ENCODE measurements at regions not wholly inside any gene's neighbourhood (a gene's known extent, or its start where the extent isn't known, plus 50 kb on each side); places are given as distances from the start of the nearest gene placed in this dataset.
"Not testable (repeated sequence)": the region's sequence is repeated elsewhere in the genome, so short reads cannot be mapped to it uniquely, and the experiment has no call there.

DNA sequence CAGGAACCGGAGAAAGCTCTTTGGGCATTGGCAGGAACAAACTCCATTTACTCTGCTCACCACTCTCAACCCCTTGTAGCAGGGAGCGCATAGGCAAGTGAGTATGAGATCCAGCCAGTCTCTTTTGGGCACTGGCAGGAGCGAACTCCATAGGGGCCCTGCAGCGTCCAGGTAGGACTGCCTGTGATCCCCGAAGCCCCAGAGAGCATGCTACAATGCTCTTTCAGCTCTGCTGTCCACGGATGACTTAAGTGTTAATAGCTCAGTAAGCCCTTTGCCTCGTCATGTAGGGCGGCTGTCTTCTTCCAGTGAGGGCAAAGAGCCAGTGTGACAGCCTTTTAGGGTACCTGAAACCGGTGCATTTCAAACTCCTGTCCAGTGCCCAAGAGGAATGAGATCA is 1525.6 kb upstream of the RAG2 start:
- Mint-ChIP-seq H3K27me3 (peaks cover 35% of the 10 kb centered on the region), H3K4me1 (ENCODE audit: low read depth) (peaks cover under 1% of the 10 kb centered on the region), H3K9me3 (ENCODE audit: low read depth) (no peaks in the 10 kb centered on the region), H3K36me3 (ENCODE audit: insufficient read depth) (no peaks in the 10 kb centered on the region), H3K27ac (no peak overlapping the region), H3K4me3 (ENCODE audit: low read depth) (no peak overlapping the region)
- no peak for TF ChIP-seq CTCF (IDR thresholded peaks at IDR 0.05; ENCODE audit: unreplicated experiment)
- DNase-seq (ENCODE audit: low spot score, unreplicated experiment), result no peak

- not testable (repeated sequence) for H3K36me3 Mint-ChIP-seq (ENCODE audit: insufficient read depth); H3K4me3 Mint-ChIP-seq (ENCODE audit: low read depth); H3K27ac Mint-ChIP-seq; H3K27me3 Mint-ChIP-seq; DNase-seq (ENCODE audit: low spot score, unreplicated experiment)
- Mint-ChIP-seq H3K4me1 (ENCODE audit: low read depth) (peaks cover 11% of the 10 kb centered on the region), H3K9me3 (ENCODE audit: low read depth) (peaks cover 23% of the 10 kb centered on the region)
These were observed 1518.6 kb upstream of the RAG2 start for GRCh38 chr11:38116616-38117015.

DNA sequence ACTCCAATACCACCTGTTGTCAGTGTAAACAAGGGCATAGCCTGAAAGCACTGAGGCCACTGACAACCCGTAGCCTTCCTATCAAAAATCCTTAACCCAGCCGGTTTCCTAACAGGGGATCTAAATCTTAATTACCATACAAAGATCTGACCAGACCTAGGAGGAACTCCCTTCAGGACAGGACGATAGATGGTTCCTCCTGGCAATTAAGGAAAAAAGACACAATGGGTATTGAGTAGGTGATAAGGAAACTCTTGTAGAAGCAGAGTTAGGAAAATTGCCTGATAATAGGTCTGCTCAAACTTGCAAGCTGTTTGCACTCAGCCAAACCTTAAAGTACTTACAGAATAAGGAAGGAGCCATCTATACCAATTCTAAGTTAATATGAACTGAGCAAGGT is 1517.3 kb upstream of the RAG2 start:
- H3K36me3 Mint-ChIP-seq (ENCODE audit: insufficient read depth); DNase-seq (ENCODE audit: low spot score, unreplicated experiment); H3K4me3 Mint-ChIP-seq (ENCODE audit: low read depth); H3K27ac Mint-ChIP-seq; H3K27me3 Mint-ChIP-seq: not testable (repeated sequence)
- Mint-ChIP-seq H3K4me1 (ENCODE audit: low read depth) (peaks cover 11% of the 10 kb centered on the region), H3K9me3 (ENCODE audit: low read depth) (peaks cover 23% of the 10 kb centered on the region)

DNA sequence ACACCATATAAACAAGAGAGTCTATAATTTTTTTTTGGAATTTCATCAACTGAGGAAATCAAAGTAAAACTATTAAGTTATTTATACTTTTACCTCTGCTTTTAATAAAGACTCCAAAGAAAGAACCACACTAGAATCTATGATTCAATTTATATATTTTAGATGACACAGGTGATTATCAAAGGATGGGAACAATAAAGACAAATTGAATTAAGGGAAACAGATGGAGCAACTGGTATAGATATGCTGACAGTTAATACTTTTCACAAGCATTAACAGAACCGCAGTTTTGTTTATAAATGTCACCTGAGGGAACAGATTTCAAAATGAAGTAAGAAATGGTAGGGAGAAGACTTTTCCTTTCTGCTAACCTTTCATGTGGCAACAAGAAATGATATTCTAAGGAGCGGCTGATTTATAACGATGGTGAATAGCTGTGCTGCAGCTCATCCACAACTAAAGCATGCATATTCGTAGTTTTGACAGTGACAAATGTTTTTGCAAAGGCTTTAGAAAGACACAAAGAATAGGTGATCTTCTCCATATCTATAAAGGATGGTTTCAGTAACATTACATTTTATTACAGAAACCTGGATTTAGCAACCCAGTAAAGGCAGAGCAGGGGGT is 1502.9 kb upstream of the RAG2 start:
- Mint-ChIP-seq H3K9me3 (ENCODE audit: low read depth) (no peaks in the 10 kb centered on the region), H3K27me3 (no peaks in the 10 kb centered on the region), H3K4me3 (ENCODE audit: low read depth) (no peak overlapping the region), H3K36me3 (ENCODE audit: insufficient read depth) (no peaks in the 10 kb centered on the region), H3K4me1 (ENCODE audit: low read depth) (peaks cover 2% of the 10 kb centered on the region), H3K27ac (no peak overlapping the region)
- no peak for DNase-seq (ENCODE audit: low spot score, unreplicated experiment)
- no peak for TF ChIP-seq CTCF (IDR thresholded peaks at IDR 0.05; ENCODE audit: unreplicated experiment)

DNA sequence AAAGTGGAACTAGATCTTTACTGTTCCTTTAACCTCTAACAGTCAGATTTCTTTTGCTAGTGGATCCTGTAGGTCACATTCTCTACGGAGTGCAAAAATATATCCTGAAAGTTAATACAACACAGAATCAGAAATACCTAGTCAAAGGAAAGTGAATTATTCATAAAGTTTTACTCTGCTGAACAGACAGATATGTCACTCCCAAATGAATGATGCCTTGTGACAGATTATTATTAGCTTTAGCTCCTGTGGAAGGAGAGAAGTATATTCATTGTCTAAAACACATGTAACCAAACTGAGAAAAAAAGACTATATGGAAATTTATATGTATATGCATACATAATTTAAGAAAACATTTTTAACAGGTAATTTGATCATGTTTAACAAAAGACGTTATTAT is 1497.2 kb upstream of the RAG2 start:
- H3K4me1 Mint-ChIP-seq (ENCODE audit: low read depth), result no peaks in the 10 kb centered on the region
- no peak overlapping the region for H3K27ac Mint-ChIP-seq
- H3K36me3 Mint-ChIP-seq (ENCODE audit: insufficient read depth), result no peaks in the 10 kb centered on the region
- H3K27me3 Mint-ChIP-seq, result no peaks in the 10 kb centered on the region
- no peak for TF ChIP-seq CTCF (IDR thresholded peaks at IDR 0.05; ENCODE audit: unreplicated experiment)
- no peak overlapping the region for H3K4me3 Mint-ChIP-seq (ENCODE audit: low read depth)
- no peaks in the 10 kb centered on the region for H3K9me3 Mint-ChIP-seq (ENCODE audit: low read depth)
- no peak for DNase-seq (ENCODE audit: low spot score, unreplicated experiment)

GRCh38 chr11:38089726-38090125 is 1491.7 kb upstream of the RAG2 start:
- H3K27ac Mint-ChIP-seq, result no peak overlapping the region
- H3K36me3 Mint-ChIP-seq (ENCODE audit: insufficient read depth), result no peaks in the 10 kb centered on the region
- no peaks in the 10 kb centered on the region for H3K4me1 Mint-ChIP-seq (ENCODE audit: low read depth)
- H3K27me3 Mint-ChIP-seq, result no peaks in the 10 kb centered on the region
- no peak for TF ChIP-seq CTCF (IDR thresholded peaks at IDR 0.05; ENCODE audit: unreplicated experiment)
- H3K4me3 Mint-ChIP-seq (ENCODE audit: low read depth), result no peak overlapping the region
- DNase-seq (ENCODE audit: low spot score, unreplicated experiment), result no peak
- peaks cover 9% of the 10 kb centered on the region for H3K9me3 Mint-ChIP-seq (ENCODE audit: low read depth)
